Natural killer cell (primary cell): ENCODE measurements at regions not wholly inside any gene's neighbourhood (a gene's known extent, or its start where the extent isn't known, plus 50 kb on each side); places are given as distances from the start of the nearest gene placed in this dataset.
"Not testable (repeated sequence)": the region's sequence is repeated elsewhere in the genome, so short reads cannot be mapped to it uniquely, and the experiment has no call there.

Experiments used
- ATAC-seq, 3 donors: fragments of 150-1000 bp in 2 of 3; fragments of 200-7000 bp in 1 of 3; cut with Tn5 transposase; 1 replicate in 1 of 3; 2 replicates in 2 of 3; pipeline ENCODE4 v1.10.0; 2021; ENCODE audit warnings: mild to moderate bottlenecking in 2 of 3, moderate library complexity in 2 of 3
- DNase-seq, 2 donors: peaks; one replicate each; pipeline versions ENCODE4 v3.0.0 to v3.0.0-alpha.2; 2013 to 2021; ENCODE audit warnings: mixed read lengths in 1 of 2
- H3K27ac ChIP-seq: one replicate; pipeline ENCODE4 v1.5.1; 2013; ENCODE audit warnings: mild to moderate bottlenecking, low read length
- H3K27me3 ChIP-seq: one replicate; pipeline ENCODE4 v1.6.1; 2013; ENCODE audit warnings: low read length; ENCODE audit not compliant: control insufficient read depth, insufficient read depth
- H3K36me3 ChIP-seq: one replicate; pipeline ENCODE4 v1.6.1; 2013; ENCODE audit warnings: low read length; ENCODE audit not compliant: control insufficient read depth, insufficient read depth
- H3K4me1 ChIP-seq: one replicate; pipeline ENCODE4 v1.6.1; 2013; ENCODE audit warnings: low read length; ENCODE audit not compliant: control insufficient read depth, insufficient read depth
- H3K4me3 ChIP-seq: one replicate; pipeline ENCODE4 v1.5.1; 2013; ENCODE audit warnings: low read length
- H3K9me3 ChIP-seq: one replicate; pipeline ENCODE4 v1.6.1; 2013; ENCODE audit warnings: low read length; ENCODE audit not compliant: control insufficient read depth, insufficient read depth
- H3K27ac Mint-ChIP-seq, 2 donors: one replicate each; pipeline ENCODE4 v1.8.0; 2022; ENCODE audit warnings: mild to moderate bottlenecking in 2 of 2, mixed read lengths in 2 of 2, moderate library complexity in 1 of 2
- H3K27me3 Mint-ChIP-seq, 2 donors: one replicate each; pipeline ENCODE4 v1.8.0; 2022; ENCODE audit warnings: low read depth in 2 of 2, mixed read lengths in 2 of 2
- H3K36me3 Mint-ChIP-seq: one replicate; pipeline ENCODE4 v1.8.0; 2022; ENCODE audit warnings: mixed read lengths
- H3K4me1 Mint-ChIP-seq, 2 donors: one replicate each; pipeline ENCODE4 v1.8.0; 2022; ENCODE audit warnings: mixed read lengths in 2 of 2
- H3K4me3 Mint-ChIP-seq: one replicate; pipeline ENCODE4 v1.8.0; 2022; ENCODE audit warnings: mild to moderate bottlenecking, moderate library complexity, mixed read lengths
- H3K9me3 Mint-ChIP-seq, 2 donors: one replicate each; pipeline ENCODE4 v1.8.0; 2022; ENCODE audit warnings: mixed read lengths in 2 of 2
- CTCF ChIP-seq: fragments of 200-600 bp; IDR thresholded peaks from one replicate; pipeline ENCODE4 v1.8.0; 2022; ENCODE audit warnings: antibody characterized with exemption
- WGBS: methylation state at CpG from one replicate; pipeline ENCODE4 v1.1.7; 2013; ENCODE audit warnings: missing lambda C conversion rate; ENCODE audit not compliant: insufficient coverage; 5-methylcytosine and 5-hydroxymethylcytosine counted together
- intact Hi-C: fragments of 100-400 bp; cut with micrococcal nuclease; formaldehyde crosslinking; loops from one replicate; pipeline ENCODE4 v1.14.2; 2022

GRCh38 chr16:60204181-60204580 is 1470.1 kb upstream of the GOT2 start:
- H3K9me3 ChIP-seq: no peaks in the 10 kb centered on the region

GRCh38 chr16:60203525-60204124 is 1469.5 kb upstream of the GOT2 start:
- H3K27me3 ChIP-seq: no peaks in the 10 kb centered on the region
- H3K36me3 Mint-ChIP-seq: no peaks in the 10 kb centered on the region
- 24% methylated on average over 1 of the region's 3 CpGs for WGBS

More at GRCh38 chr16:60204181-60204580, 1470.1 kb upstream of the GOT2 start:
- Mint-ChIP-seq H3K4me1 (no peaks in the 10 kb centered on the region), H3K27ac (no peak overlapping the region), H3K27me3 (no peaks in the 10 kb centered on the region), H3K9me3 (peaks cover 8 to 14% of the 10 kb centered on the region in 2 donors), H3K36me3 (no peaks in the 10 kb centered on the region), H3K4me3 (no peak overlapping the region)
- ATAC-seq (no peak), DNase-seq (no peak)
- Histone ChIP-seq H3K27me3 (no peaks in the 10 kb centered on the region), H3K4me3 (no peak overlapping the region), H3K27ac (no peak overlapping the region), H3K36me3 (no peaks in the 10 kb centered on the region), H3K4me1 (no peaks in the 10 kb centered on the region)
- TF ChIP-seq CTCF: no peak
- WGBS: no CpG with 5 or more reads among the region's 1 CpG
- intact Hi-C loops: no loop called here

GRCh38 chr16:60200729-60201128 is 1466.6 kb upstream of the GOT2 start:
- H3K27ac ChIP-seq, H3K27me3 ChIP-seq, DNase-seq, H3K4me1 ChIP-seq, H3K4me3 ChIP-seq, H3K36me3 ChIP-seq, H3K4me3 Mint-ChIP-seq, H3K36me3 Mint-ChIP-seq, H3K27me3 Mint-ChIP-seq, intact Hi-C loops, H3K9me3 ChIP-seq, ATAC-seq, H3K4me1 Mint-ChIP-seq, H3K27ac Mint-ChIP-seq, H3K9me3 Mint-ChIP-seq: not testable (repeated sequence)
- WGBS: 84% methylated on average over 6 of the region's 6 CpGs

More at GRCh38 chr16:60203525-60204124, 1469.5 kb upstream of the GOT2 start:
- TF ChIP-seq CTCF: no peak
- Mint-ChIP-seq H3K27me3 (no peaks in the 10 kb centered on the region), H3K4me3 (no peak overlapping the region), H3K27ac (no peak overlapping the region), H3K9me3 (peaks cover 10 to 14% of the 10 kb centered on the region in 2 donors), H3K4me1 (no peaks in the 10 kb centered on the region)
- intact Hi-C loops: no loop called here
- no peaks in the 10 kb centered on the region for H3K4me1 ChIP-seq
- no peak for ATAC-seq
- H3K36me3 ChIP-seq: no peaks in the 10 kb centered on the region
- no peaks in the 10 kb centered on the region for H3K9me3 ChIP-seq
- H3K4me3 ChIP-seq: no peak overlapping the region
- DNase-seq: no peak
- H3K27ac ChIP-seq: no peak overlapping the region

GRCh38 chr16:60200161-60200560 is 1466.0 kb upstream of the GOT2 start:
- 84% methylated on average over 5 of the region's 6 CpGs for WGBS
- no peaks in the 10 kb centered on the region for H3K27me3 ChIP-seq
- DNase-seq (no peak), ATAC-seq (no peak)
- no peaks in the 10 kb centered on the region for H3K4me1 Mint-ChIP-seq
- no peaks in the 10 kb centered on the region for H3K36me3 Mint-ChIP-seq
- no peaks in the 10 kb centered on the region for H3K27me3 Mint-ChIP-seq
- no peaks in the 10 kb centered on the region for H3K4me1 ChIP-seq
- no peak for TF ChIP-seq CTCF
- H3K4me3 ChIP-seq: no peak overlapping the region
- no peak overlapping the region for H3K27ac Mint-ChIP-seq
- intact Hi-C loops: no loop called here
- peaks cover 8% of the 10 kb centered on the region in 2 donors for H3K9me3 Mint-ChIP-seq
- no peak overlapping the region for H3K4me3 Mint-ChIP-seq
- no peak overlapping the region for H3K27ac ChIP-seq
- no peaks in the 10 kb centered on the region for H3K9me3 ChIP-seq
- H3K36me3 ChIP-seq: no peaks in the 10 kb centered on the region
